GM23338 (cell line): ENCODE measurements at regions not wholly inside any gene's neighbourhood (a gene's known extent, or its start where the extent isn't known, plus 50 kb on each side); places are given as distances from the start of the nearest gene placed in this dataset.

Experiments
- ATAC-seq: fragments of 200-7000 bp; cut with Tn5 transposase; 3 replicates; pipeline ENCODE4 v1.9.1; 2020
- DNase-seq: peaks from one replicate; pipeline ENCODE4 v3.0.0-alpha.2; 2015; ENCODE audit warnings: low spot score
- H2AFZ ChIP-seq: fragments of 200-600 bp; sonication (generic); 2 replicates; pipeline ENCODE4 v1.8.0; 2016; ENCODE audit warnings: antibody characterized with exemption, mild to moderate bottlenecking, moderate library complexity
- H3F3A ChIP-seq: fragments of 200-600 bp; sonication (generic); replicated peaks from 2 replicates; pipeline ENCODE4 v1.8.0; 2017; ENCODE audit warnings: antibody characterized with exemption, mixed run types, low read depth
- H3K27ac ChIP-seq: fragments of 200-600 bp; sonication (generic); 2 replicates; pipeline ENCODE4 v1.6.1; 2016; ENCODE audit warnings: low read depth
- H3K27me3 ChIP-seq: fragments of 200-600 bp; sonication (generic); 2 replicates; pipeline ENCODE4 v1.8.0; 2016; ENCODE audit warnings: mild to moderate bottlenecking, mixed run types, moderate library complexity; ENCODE audit not compliant: insufficient read depth
- H3K36me3 ChIP-seq: fragments of 200-600 bp; sonication (generic); 2 replicates; pipeline ENCODE4 v1.8.0; 2016; ENCODE audit warnings: mild to moderate bottlenecking; ENCODE audit not compliant: insufficient read depth
- H3K4me1 ChIP-seq: fragments of 200-600 bp; sonication (generic); 2 replicates; pipeline ENCODE4 v1.8.0; 2016; ENCODE audit warnings: mild to moderate bottlenecking, moderate library complexity; ENCODE audit not compliant: insufficient read depth
- H3K4me2 ChIP-seq: fragments of 200-600 bp; sonication (generic); 2 replicates; pipeline ENCODE4 v1.7.1; 2017; ENCODE audit warnings: mixed run types
- H3K4me3 ChIP-seq: fragments of 200-600 bp; sonication (generic); 2 replicates; pipeline ENCODE4 v1.6.1; 2016; ENCODE audit warnings: mixed run types
- H3K79me2 ChIP-seq: fragments of 200-600 bp; sonication (generic); replicated peaks from 2 replicates; pipeline ENCODE4 v1.8.0; 2017; ENCODE audit warnings: mild to moderate bottlenecking; ENCODE audit not compliant: insufficient read depth
- H3K9me2 ChIP-seq: fragments of 200-600 bp; sonication (generic); 2 replicates; pipeline ENCODE4 v1.8.0; 2017; ENCODE audit not compliant: insufficient read depth
- H4K20me1 ChIP-seq: fragments of 200-600 bp; sonication (generic); replicated peaks from 2 replicates; pipeline ENCODE4 v1.8.0; 2017; ENCODE audit warnings: mild to moderate bottlenecking; ENCODE audit not compliant: insufficient read depth
- H3K27ac Mint-ChIP-seq: 2 replicates; pipeline ENCODE4 v1.8.0; 2020; ENCODE audit warnings: inconsistent platforms, mild to moderate bottlenecking, moderate library complexity, mixed read lengths
- H3K27me3 Mint-ChIP-seq: 3 replicates; pipeline ENCODE4 v1.8.0; 2022; ENCODE audit warnings: low read depth, mild to moderate bottlenecking, moderate library complexity, mixed read lengths, inconsistent platforms; ENCODE audit not compliant: insufficient read depth, poor library complexity
- H3K36me3 Mint-ChIP-seq: 3 replicates; pipeline ENCODE4 v1.8.0; 2021; ENCODE audit warnings: low read depth, mild to moderate bottlenecking, inconsistent platforms, moderate library complexity, mixed read lengths
- H3K4me1 Mint-ChIP-seq: 3 replicates; pipeline ENCODE4 v1.8.0; 2020; ENCODE audit warnings: mild to moderate bottlenecking, inconsistent platforms, mixed read lengths
- H3K4me3 Mint-ChIP-seq: 3 replicates; pipeline ENCODE4 v1.8.0; 2021; ENCODE audit warnings: moderate library complexity, mild to moderate bottlenecking, inconsistent platforms, mixed read lengths
- H3K9me3 Mint-ChIP-seq: 3 replicates; pipeline ENCODE4 v1.8.0; 2020; ENCODE audit warnings: moderate library complexity, mild to moderate bottlenecking, inconsistent platforms, mixed read lengths
- CREB1 ChIP-seq: fragments of 250-450 bp; sonication (Bioruptor Pico); IDR thresholded peaks from 2 replicates; pipeline ENCODE4 v1.5.0; 2020; ENCODE audit warnings: low read depth, mild to moderate bottlenecking, moderate library complexity
- CTCF ChIP-seq, 2 experiments: fragments of 200-600 bp in 1 of 2; sonication (generic) in 1 of 2; conservative IDR thresholded peaks; 2 replicates each; pipeline versions ENCODE4 v1.5.1 to v1.6.1; 2016 to 2017; ENCODE audit warnings: antibody characterized with exemption in 2 of 2, low read depth in 2 of 2, mild to moderate bottlenecking in 2 of 2, moderate library complexity in 1 of 2
- EZH2 ChIP-seq: fragments of 200-600 bp; sonication (generic); IDR thresholded peaks from one replicate; pipeline ENCODE4 v1.8.0; 2017; ENCODE audit warnings: antibody characterized with exemption, mild to moderate bottlenecking, low read depth; ENCODE audit not compliant: unreplicated experiment
- EZH2phosphoT487 ChIP-seq: fragments of 200-600 bp; sonication (generic); IDR thresholded peaks from one replicate; pipeline ENCODE4 v1.8.1; 2018; ENCODE audit warnings: antibody characterized with exemption; ENCODE audit not compliant: unreplicated experiment
- JUNB ChIP-seq: IDR thresholded peaks from one replicate; pipeline ENCODE4 v1.6.1; 2016; ENCODE audit warnings: antibody characterized with exemption; ENCODE audit not compliant: unreplicated experiment
- NANOG ChIP-seq: IDR thresholded peaks from 2 replicates; pipeline ENCODE4 v1.6.1; 2016; ENCODE audit warnings: antibody characterized with exemption, borderline replicate concordance
- POLR2AphosphoS5 ChIP-seq: IDR thresholded peaks from 2 replicates; pipeline ENCODE4 v1.6.1; 2016; ENCODE audit warnings: antibody characterized with exemption, low read depth
- REST ChIP-seq: IDR thresholded peaks from one replicate; pipeline ENCODE4 v1.6.1; 2018; ENCODE audit warnings: antibody characterized with exemption; ENCODE audit not compliant: unreplicated experiment
- STAT1 ChIP-seq: IDR thresholded peaks from one replicate; pipeline ENCODE4 v1.6.1; 2016; ENCODE audit warnings: antibody characterized with exemption; ENCODE audit not compliant: unreplicated experiment
- ZNF114 ChIP-seq: fragments of 250-450 bp; sonication (Bioruptor Pico); IDR thresholded peaks from 2 replicates; pipeline ENCODE4 v1.5.0; 2020; ENCODE audit warnings: mild to moderate bottlenecking, moderate library complexity
- ZNF331 ChIP-seq: fragments of 250-450 bp; sonication (Bioruptor Pico); IDR thresholded peaks from 2 replicates; pipeline ENCODE4 v1.5.0; 2020; ENCODE audit warnings: low read depth, mild to moderate bottlenecking, moderate library complexity
- ZNF462 ChIP-seq: fragments of 250-450 bp; sonication (Bioruptor Pico); IDR thresholded peaks from 2 replicates; pipeline ENCODE4 v1.5.0; 2020; ENCODE audit warnings: mild to moderate bottlenecking, moderate library complexity
- TF ChIP-seq, protein P1 (sequence below): IDR thresholded peaks from 2 replicates; pipeline ENCODE4 v1.6.1; 2016; ENCODE audit warnings: antibody characterized with exemption

DNA sequence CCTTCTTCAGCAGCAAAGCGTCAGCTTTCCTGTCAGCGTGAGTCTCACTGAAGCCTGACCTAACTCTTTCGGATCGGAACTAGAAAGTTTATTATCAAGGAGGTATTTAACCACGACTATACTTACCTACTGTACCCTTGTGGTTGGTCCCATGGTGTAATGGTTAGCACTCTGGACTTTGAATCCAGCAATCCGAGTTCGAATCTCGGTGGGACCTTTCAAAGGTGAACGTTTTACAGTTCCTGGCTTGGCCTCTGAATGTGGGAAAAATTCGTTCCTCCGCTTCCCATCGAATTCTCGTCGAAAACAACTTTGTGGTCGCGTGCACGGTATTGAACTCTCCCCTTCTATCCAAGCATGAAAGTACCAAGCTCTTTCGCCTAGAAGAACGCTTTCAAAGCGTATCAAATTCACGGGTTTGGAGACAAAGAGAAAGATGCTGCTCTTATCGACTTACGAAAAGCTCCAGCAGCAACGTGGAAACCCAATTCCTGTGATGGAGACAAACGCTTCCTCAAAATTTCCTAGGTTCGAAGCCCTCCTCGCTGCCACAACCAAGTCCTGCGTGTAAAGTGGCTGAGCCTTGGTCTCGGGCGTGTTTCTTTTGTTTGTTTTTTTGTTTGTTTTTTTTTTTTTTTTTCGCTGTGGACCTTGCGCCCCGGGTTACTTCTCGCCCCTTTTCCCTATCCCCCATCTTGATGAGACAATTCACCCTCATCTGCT lies 63.7 kb downstream of the GPX5 start:
- Histone ChIP-seq H3K9me2 (no peaks in the 10 kb centered on the region), H3K4me1 (peaks cover 23% of the 10 kb centered on the region), H3K27ac (peak overlapping the region; percentile 45), H3K36me3 (no peaks in the 10 kb centered on the region), H2AFZ (peak overlapping the region; percentile 94; the same call in 1 of the 2 replicates), H3K4me2 (peak overlapping the region; percentile 86), H3K27me3 (peaks cover 17% of the 10 kb centered on the region), H3K79me2 (0 out of 2 replicates have a peak, but pooled peaks cover 4% of the 10 kb centered on the region), H3K4me3 (peak overlapping the region; percentile 94), H4K20me1 (no peaks in the 10 kb centered on the region), H3F3A (peaks cover 7% of the 10 kb centered on the region; the same call in 1 of the 2 replicates)
- H3K4me1 Mint-ChIP-seq: peaks cover 22% of the 10 kb centered on the region
- TF ChIP-seq CTCF (conservative IDR thresholded peaks at IDR 0.05; ENCODE audit: low read depth in 2 of 2): no peak
- no peak for TF ChIP-seq EZH2phosphoT487
- no peak for TF ChIP-seq ZNF114 (CRISPR knock-in tag)
- TF ChIP-seq CREB1 (CRISPR knock-in tag): no peak
- no peak for TF ChIP-seq STAT1
- TF ChIP-seq POLR2AphosphoS5: peak; percentile 30; the same call in 1 of the 2 replicates
- TF ChIP-seq ZNF462 (CRISPR knock-in tag): no peak
- TF ChIP-seq EZH2: no peak
- TF ChIP-seq JUNB: no peak
- TF ChIP-seq REST: peak; percentile 16
- peak; percentile 12; the same call in 1 of the 2 replicates for TF ChIP-seq NANOG
- no peak for TF ChIP-seq ZNF331 (CRISPR knock-in tag)
- TF ChIP-seq, protein P1, sequence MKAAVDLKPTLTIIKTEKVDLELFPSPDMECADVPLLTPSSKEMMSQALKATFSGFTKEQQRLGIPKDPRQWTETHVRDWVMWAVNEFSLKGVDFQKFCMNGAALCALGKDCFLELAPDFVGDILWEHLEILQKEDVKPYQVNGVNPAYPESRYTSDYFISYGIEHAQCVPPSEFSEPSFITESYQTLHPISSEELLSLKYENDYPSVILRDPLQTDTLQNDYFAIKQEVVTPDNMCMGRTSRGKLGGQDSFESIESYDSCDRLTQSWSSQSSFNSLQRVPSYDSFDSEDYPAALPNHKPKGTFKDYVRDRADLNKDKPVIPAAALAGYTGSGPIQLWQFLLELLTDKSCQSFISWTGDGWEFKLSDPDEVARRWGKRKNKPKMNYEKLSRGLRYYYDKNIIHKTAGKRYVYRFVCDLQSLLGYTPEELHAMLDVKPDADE: peak; percentile 74; the same call in 1 of the 2 replicates
- no peaks in the 10 kb centered on the region; the same call in 2 of the 3 replicates for H3K9me3 Mint-ChIP-seq
- H3K36me3 Mint-ChIP-seq: no peaks in the 10 kb centered on the region
- H3K27ac Mint-ChIP-seq: peak overlapping the region; percentile 81; the same call in 1 of the 2 replicates
- H3K4me3 Mint-ChIP-seq: peak overlapping the region; percentile 77
- peaks cover 12% of the 10 kb centered on the region for H3K27me3 Mint-ChIP-seq
- DNase-seq: peak; percentile 97
- peak; percentile 68 for ATAC-seq
